NT2/D1 (cell line): ENCODE measurements at regions not wholly inside any gene's neighbourhood (a gene's known extent, or its start where the extent isn't known, plus 50 kb on each side); places are given as distances from the start of the nearest gene placed in this dataset.

ENCODE experiments used
- DNase-seq: peaks from one replicate; pipeline ENCODE4 v3.0.0-alpha.2; 2011; ENCODE audit warnings: low read depth, low spot score
- H3K27me3 ChIP-seq: 2 replicates; pipeline ENCODE4 v1.6.0; 2011; ENCODE audit warnings: mild to moderate bottlenecking; ENCODE audit not compliant: insufficient read length, insufficient read depth
- H3K36me3 ChIP-seq: 2 replicates; pipeline ENCODE4 v1.6.1; 2011; ENCODE audit warnings: mild to moderate bottlenecking, low read length, mixed read lengths; ENCODE audit not compliant: insufficient read depth, insufficient read length
- H3K4me1 ChIP-seq: 2 replicates; pipeline ENCODE4 v1.5.1; 2011; ENCODE audit not compliant: insufficient read depth, insufficient read length
- H3K4me3 ChIP-seq: 2 replicates; pipeline ENCODE4 v1.5.1; 2011; ENCODE audit warnings: low read depth; ENCODE audit not compliant: insufficient read length
- H3K9ac ChIP-seq: 2 replicates; pipeline ENCODE4 v1.6.0; 2011; ENCODE audit warnings: low read depth; ENCODE audit not compliant: insufficient read length
- H3K9me3 ChIP-seq: 2 replicates; pipeline ENCODE4 v1.5.1; 2011; ENCODE audit warnings: mild to moderate bottlenecking, low read length; ENCODE audit not compliant: insufficient read depth
- SUZ12 ChIP-seq: IDR thresholded peaks from 2 replicates; pipeline ENCODE4 v1.6.1; 2011; ENCODE audit not compliant: insufficient read length, insufficient read depth; ENCODE audit errors: extremely low read depth
- YY1 ChIP-seq: IDR thresholded peaks from 2 replicates; pipeline ENCODE4 v1.6.1; 2011; ENCODE audit not compliant: insufficient read length, insufficient read depth
- ZNF274 ChIP-seq: IDR thresholded peaks from 2 replicates; pipeline ENCODE4 v1.6.1; 2011; ENCODE audit warnings: mild to moderate bottlenecking, low read depth, low read length

DNA sequence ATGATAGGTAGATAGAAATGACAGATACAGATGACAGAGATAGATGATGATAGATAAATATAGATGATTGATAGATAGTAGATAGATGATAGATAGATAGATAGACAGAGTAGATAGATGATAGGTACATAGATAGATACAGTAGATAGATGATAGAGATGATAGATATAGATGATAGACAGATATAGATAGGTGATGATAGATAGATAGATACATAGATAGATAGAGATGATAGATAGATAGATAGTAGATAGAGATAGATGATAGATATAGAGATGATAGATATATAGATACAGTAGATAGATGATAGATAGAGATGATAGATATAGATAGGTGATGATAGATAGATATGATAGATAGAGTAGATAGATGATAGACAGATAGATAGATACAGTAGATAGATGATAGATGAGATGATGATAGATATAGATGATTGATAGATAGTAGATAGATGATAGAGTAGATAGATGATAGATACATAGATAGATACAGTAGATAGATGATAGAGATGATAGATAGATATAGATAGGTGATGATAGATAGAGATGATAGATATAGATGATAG lies 95.7 kb upstream of the SMIM23 start:
- no peaks in the 10 kb centered on the region for H3K9me3 ChIP-seq
- H3K27me3 ChIP-seq, result no peaks in the 10 kb centered on the region
- no peak overlapping the region for H3K4me3 ChIP-seq
- no peak overlapping the region for H3K9ac ChIP-seq
- TF ChIP-seq ZNF274 (no peak), YY1 (no peak), SUZ12 (no peak)
- H3K36me3 ChIP-seq, result no peaks in the 10 kb centered on the region
- H3K4me1 ChIP-seq, result no peaks in the 10 kb centered on the region
- DNase-seq, result no peak

- Histone ChIP-seq H3K36me3 (no peaks in the 10 kb centered on the region), H3K9ac (no peak overlapping the region), H3K4me1 (no peaks in the 10 kb centered on the region), H3K27me3 (no peaks in the 10 kb centered on the region), H3K4me3 (no peak overlapping the region), H3K9me3 (no peaks in the 10 kb centered on the region)
- TF ChIP-seq ZNF274, result no peak
- TF ChIP-seq YY1, result no peak
- TF ChIP-seq SUZ12, result no peak
- DNase-seq, result no peak
Observed at GRCh38 chr5:171692107-171692506, 93.5 kb upstream of the SMIM23 start.

- no peaks in the 10 kb centered on the region for H3K9me3 ChIP-seq
- H3K36me3 ChIP-seq, result no peaks in the 10 kb centered on the region
- H3K4me3 ChIP-seq, result no peak overlapping the region
- no peaks in the 10 kb centered on the region for H3K4me1 ChIP-seq
- no peaks in the 10 kb centered on the region for H3K27me3 ChIP-seq
- H3K9ac ChIP-seq, result no peak overlapping the region
- no peak for DNase-seq
- TF ChIP-seq YY1, result no peak
- no peak for TF ChIP-seq SUZ12
- TF ChIP-seq ZNF274, result no peak
Observed at GRCh38 chr5:171692936-171693335, 92.7 kb upstream of the SMIM23 start.

GRCh38 chr5:171693412-171693811 lies 92.2 kb upstream of the SMIM23 start:
- no peak for TF ChIP-seq SUZ12
- TF ChIP-seq ZNF274, result no peak
- no peaks in the 10 kb centered on the region for H3K36me3 ChIP-seq
- H3K9ac ChIP-seq, result no peak overlapping the region
- no peaks in the 10 kb centered on the region for H3K27me3 ChIP-seq
- peaks cover 1% of the 10 kb centered on the region for H3K4me1 ChIP-seq
- H3K4me3 ChIP-seq, result no peak overlapping the region
- no peaks in the 10 kb centered on the region for H3K9me3 ChIP-seq
- DNase-seq, result no peak

- Histone ChIP-seq H3K9ac (no peak overlapping the region), H3K36me3 (no peaks in the 10 kb centered on the region), H3K4me1 (peaks cover 2% of the 10 kb centered on the region), H3K27me3 (no peaks in the 10 kb centered on the region), H3K4me3 (no peak overlapping the region), H3K9me3 (no peaks in the 10 kb centered on the region)
- no peak for DNase-seq
- TF ChIP-seq SUZ12 (no peak), ZNF274 (no peak), YY1 (no peak)
Observed at GRCh38 chr5:171695804-171696203, 89.8 kb upstream of the SMIM23 start.

DNA sequence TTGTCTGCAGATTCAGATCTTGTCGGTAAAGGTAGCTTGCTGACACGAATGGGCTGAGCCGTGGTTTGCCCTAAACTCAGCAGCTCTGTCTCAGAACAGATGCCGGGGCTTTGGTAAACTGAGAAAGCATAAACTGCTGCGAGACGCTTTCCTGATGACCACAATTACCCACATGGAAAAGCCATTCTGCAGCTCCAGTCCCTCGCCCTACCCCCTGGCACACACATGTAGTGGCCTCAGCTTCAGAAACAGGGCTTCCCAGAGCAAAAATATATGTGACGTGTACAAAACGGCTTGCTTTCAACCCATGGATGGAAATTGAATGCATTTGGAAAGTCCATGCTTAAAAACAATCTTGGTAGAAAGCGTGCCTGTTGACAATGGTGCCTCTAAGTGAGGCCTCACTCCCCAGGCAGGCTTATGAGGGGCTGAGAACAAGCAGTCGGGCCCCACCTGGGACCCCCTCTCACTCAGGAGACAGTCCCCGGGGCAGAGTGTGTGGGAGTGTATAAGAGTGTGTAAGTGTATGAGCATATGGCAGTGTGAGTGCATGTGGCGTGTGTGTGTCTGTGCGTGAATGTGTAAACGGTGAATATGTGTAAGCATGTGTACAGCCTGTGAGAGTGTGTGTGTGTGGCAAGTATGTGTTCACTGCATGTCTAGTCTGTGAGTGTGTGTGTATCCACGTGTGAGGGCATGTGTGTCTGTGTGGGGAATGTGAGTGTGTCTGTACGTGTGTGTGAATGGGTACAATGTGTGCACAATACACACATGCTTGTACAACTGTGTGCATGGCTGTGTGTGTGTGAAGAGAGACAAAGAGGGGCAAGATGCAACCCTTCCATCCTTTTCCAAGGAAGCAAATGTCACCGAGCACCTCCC lies 88.2 kb upstream of the SMIM23 start:
- no peaks in the 10 kb centered on the region for H3K27me3 ChIP-seq
- H3K4me3 ChIP-seq, result no peak overlapping the region
- H3K36me3 ChIP-seq, result no peaks in the 10 kb centered on the region
- TF ChIP-seq SUZ12 (no peak), YY1 (no peak), ZNF274 (no peak)
- no peak for DNase-seq
- peaks cover 2% of the 10 kb centered on the region for H3K4me1 ChIP-seq
- no peaks in the 10 kb centered on the region for H3K9me3 ChIP-seq
- no peak overlapping the region for H3K9ac ChIP-seq

GRCh38 chr5:171700318-171700912 lies 85.2 kb upstream of the SMIM23 start:
- Histone ChIP-seq H3K27me3 (no peaks in the 10 kb centered on the region), H3K9me3 (no peaks in the 10 kb centered on the region), H3K4me1 (peaks cover 2% of the 10 kb centered on the region), H3K9ac (no peak overlapping the region), H3K36me3 (no peaks in the 10 kb centered on the region), H3K4me3 (no peak overlapping the region)
- no peak for TF ChIP-seq YY1
- no peak for TF ChIP-seq SUZ12
- no peak for TF ChIP-seq ZNF274
- no peak for DNase-seq
